Upper lobe of left lung (tissue), 6 donors: ENCODE measurements at regions not wholly inside any gene's neighbourhood (a gene's known extent, or its start where the extent isn't known, plus 50 kb on each side); places are given as distances from the start of the nearest gene placed in this dataset.

Experiments used
- ATAC-seq, 2 donors: fragments of 200-7000 bp; cut with Tn5 transposase; one replicate each; pipeline ENCODE4 v1.9.1; 2022; ENCODE audit warnings: mild to moderate bottlenecking in 2 of 2, moderate library complexity in 2 of 2; ENCODE audit not compliant: low FRiP score in 2 of 2
- DNase-seq, 2 donors: peaks; one replicate each; pipeline ENCODE4 v3.0.0-alpha.2; 2019 to 2020
- H3K27ac ChIP-seq, 4 donors: fragments of 200-600 bp; sonication (generic); one replicate each; pipeline ENCODE4 v1.5.1; 2016 to 2019
- H3K27me3 ChIP-seq, 4 donors: fragments of 200-600 bp; sonication (generic); one replicate each; pipeline ENCODE4 v1.5.1; 2017 to 2019
- H3K36me3 ChIP-seq, 4 donors: fragments of 200-600 bp; sonication (generic); one replicate each; pipeline ENCODE4 v1.5.1; 2016 to 2019
- H3K4me1 ChIP-seq, 4 donors: fragments of 200-600 bp; sonication (generic); one replicate each; pipeline ENCODE4 v1.5.1; 2018 to 2019
- H3K4me3 ChIP-seq, 4 donors: fragments of 200-600 bp; sonication (generic); one replicate each; pipeline ENCODE4 v1.5.1; 2017 to 2019; ENCODE audit warnings: mild to moderate bottlenecking in 2 of 4, moderate library complexity in 1 of 4
- H3K9me3 ChIP-seq, 4 donors: fragments of 200-600 bp; sonication (generic); one replicate each; pipeline ENCODE4 v1.5.1; 2018 to 2019
- CTCF ChIP-seq, 6 experiments: fragments of 450-650 bp in 4 of 6; fragments of 200-600 bp in 2 of 6; sonication (generic) in 2 of 6; IDR thresholded peaks; one replicate each; pipeline ENCODE4 v1.5.1; 2016 to 2019; ENCODE audit warnings: antibody characterized with exemption in 6 of 6
- EP300 ChIP-seq, 4 donors: sonication (generic); formaldehyde crosslinking; IDR thresholded peaks; one replicate each; pipeline ENCODE4 v1.5.1; 2017; ENCODE audit warnings: antibody characterized with exemption in 4 of 4, control low read depth in 2 of 4
- POLR2A ChIP-seq, 4 donors: fragments of 450-650 bp; IDR thresholded peaks; one replicate each; pipeline ENCODE4 v1.5.1; 2016 to 2017; ENCODE audit warnings: antibody characterized with exemption in 4 of 4, mild to moderate bottlenecking in 2 of 4
- POLR2AphosphoS5 ChIP-seq, 2 donors: sonication (generic); formaldehyde crosslinking; IDR thresholded peaks; one replicate each; pipeline ENCODE4 v1.5.1; 2017; ENCODE audit warnings: antibody characterized with exemption in 2 of 2
- WGBS, 2 donors: methylation state at CpG; one replicate each; pipeline ENCODE4 v1.1.5; 2017 to 2018; 5-methylcytosine and 5-hydroxymethylcytosine counted together
- donor health status: DM: no; HTN: no; CAD: no; lungs with moderate emphysema.
- donor health status: DM: no; HTN: yes; CAD: no; lungs with severe emphysema.

- DNase-seq = no peak
- Histone ChIP-seq H3K36me3 (no peaks in the 10 kb centered on the region), H3K27me3 (no peaks in the 10 kb centered on the region), H3K27ac (no peak overlapping the region), H3K4me1 (peaks cover 0 to 5% (median 0%) of the 10 kb centered on the region in 4 donors), H3K4me3 (no peak overlapping the region), H3K9me3 (no peaks in the 10 kb centered on the region)
- WGBS, 2 donors = 77 to 82% methylated on average over 4 of the region's 4 CpGs
- no peak for TF ChIP-seq CTCF (IDR thresholded peaks at IDR 0.05)
- no peak for TF ChIP-seq POLR2AphosphoS5 (IDR thresholded peaks at IDR 0.05)
- no peak for TF ChIP-seq POLR2A (IDR thresholded peaks at IDR 0.05)
- no peak for TF ChIP-seq EP300 (IDR thresholded peaks at IDR 0.05)
- no peak for ATAC-seq
These were observed 401.3 kb upstream of the PDE3A start for GRCh38 chr12:19967001-19967400.

GRCh38 chr12:19967431-19967830, 400.9 kb upstream of the PDE3A start:
- TF ChIP-seq EP300 (IDR thresholded peaks at IDR 0.05) = no peak
- DNase-seq = no peak
- H3K4me3 ChIP-seq = no peak overlapping the region
- peaks cover 0 to 5% (median 0%) of the 10 kb centered on the region in 4 donors for H3K4me1 ChIP-seq
- peak in 1 of 2 donors; percentile 94 for ATAC-seq
- H3K36me3 ChIP-seq = no peaks in the 10 kb centered on the region
- H3K9me3 ChIP-seq = no peaks in the 10 kb centered on the region
- no peaks in the 10 kb centered on the region for H3K27me3 ChIP-seq
- 0 to 7% methylated on average over 2 of the region's 2 CpGs for WGBS, 2 donors
- no peak overlapping the region for H3K27ac ChIP-seq

DNA sequence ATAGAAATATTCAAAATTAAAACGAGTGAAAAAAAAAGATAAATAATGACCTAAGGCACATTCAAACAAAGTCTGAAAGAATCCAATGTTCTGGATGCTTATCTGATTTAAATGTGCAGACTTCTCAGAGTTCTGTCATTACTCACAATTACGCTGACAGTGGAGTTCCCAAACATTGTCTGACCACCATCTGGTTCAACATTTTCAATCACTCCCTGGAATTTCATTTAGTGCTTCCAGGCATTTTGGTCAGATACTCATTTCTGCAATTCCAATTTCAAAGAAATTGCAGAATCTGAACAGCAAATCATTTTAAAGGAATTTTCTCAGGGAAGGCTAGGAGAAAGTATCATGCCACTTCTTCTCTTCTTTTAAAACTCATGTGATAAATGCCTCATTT, 398.2 kb upstream of the PDE3A start:
- H3K4me3 ChIP-seq = no peak overlapping the region
- DNase-seq = no peak
- 56% methylated on average over 2 of the region's 2 CpGs for WGBS, 2 donors

DNA sequence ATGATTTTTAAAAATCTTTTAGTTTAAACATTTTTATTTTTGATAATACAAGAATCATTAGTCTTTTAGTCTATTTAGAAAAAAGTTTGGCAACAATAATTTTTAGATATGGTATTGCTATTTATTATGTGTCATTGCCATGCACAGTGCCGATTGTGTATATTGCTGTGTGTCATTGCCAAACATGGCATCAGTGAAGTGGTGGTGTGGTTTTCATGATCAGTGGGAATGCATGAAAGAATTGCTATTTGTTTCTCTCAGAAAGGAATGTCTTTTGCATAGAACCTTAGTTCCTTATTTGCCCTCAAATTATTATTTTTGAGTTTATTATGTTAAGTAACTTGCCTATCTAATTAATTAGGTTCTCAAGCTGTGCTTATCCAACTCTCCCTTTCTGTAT, 397.5 kb upstream of the PDE3A start:
- TF ChIP-seq POLR2AphosphoS5 (IDR thresholded peaks at IDR 0.05) = no peak
- TF ChIP-seq POLR2A (IDR thresholded peaks at IDR 0.05) = no peak
- no peak for TF ChIP-seq EP300 (IDR thresholded peaks at IDR 0.05)
- no peak for TF ChIP-seq CTCF (IDR thresholded peaks at IDR 0.05)
- no peak for ATAC-seq
- Histone ChIP-seq H3K27ac (no peak overlapping the region), H3K4me3 (no peak overlapping the region), H3K27me3 (no peaks in the 10 kb centered on the region), H3K9me3 (no peaks in the 10 kb centered on the region), H3K36me3 (no peaks in the 10 kb centered on the region), H3K4me1 (peaks cover 0 to 5% (median 0%) of the 10 kb centered on the region in 4 donors)
- DNase-seq = no peak
- WGBS, 2 donors = 86 to 88% methylated on average over 1 of the region's 1 CpG

More for the DNA sequence above, 398.2 kb upstream of the PDE3A start:
- no peaks in the 10 kb centered on the region for H3K36me3 ChIP-seq
- no peaks in the 10 kb centered on the region for H3K9me3 ChIP-seq
- peaks cover 0 to 5% (median 0%) of the 10 kb centered on the region in 4 donors for H3K4me1 ChIP-seq
- no peak overlapping the region for H3K27ac ChIP-seq
- TF ChIP-seq CTCF (IDR thresholded peaks at IDR 0.05) (no peak), EP300 (IDR thresholded peaks at IDR 0.05) (no peak), POLR2A (IDR thresholded peaks at IDR 0.05) (no peak), POLR2AphosphoS5 (IDR thresholded peaks at IDR 0.05) (no peak)
- ATAC-seq = peak in 1 of 2 donors; percentile 36
- no peaks in the 10 kb centered on the region for H3K27me3 ChIP-seq

- TF ChIP-seq POLR2A (IDR thresholded peaks at IDR 0.05) (no peak), POLR2AphosphoS5 (IDR thresholded peaks at IDR 0.05) (no peak), EP300 (IDR thresholded peaks at IDR 0.05) (no peak), CTCF (IDR thresholded peaks at IDR 0.05) (no peak)
- no peak overlapping the region for H3K27ac ChIP-seq
- no peaks in the 10 kb centered on the region for H3K9me3 ChIP-seq
- H3K4me3 ChIP-seq = no peak overlapping the region
- peaks cover 0 to 5% (median 0%) of the 10 kb centered on the region in 4 donors for H3K4me1 ChIP-seq
- no peak for ATAC-seq
- no peak for DNase-seq
- no peaks in the 10 kb centered on the region for H3K36me3 ChIP-seq
- WGBS, 2 donors = 74 to 78% methylated on average over 8 of the region's 8 CpGs
- H3K27me3 ChIP-seq = no peaks in the 10 kb centered on the region
These were observed 396.7 kb upstream of the PDE3A start for GRCh38 chr12:19971361-19972280.
